ENCODE measurements at regions not wholly inside any gene's neighbourhood (a gene's known extent, or its start where the extent isn't known, plus 50 kb on each side); places are given as distances from the start of the nearest gene placed in this dataset.
"Not testable (repeated sequence)": the region's sequence is repeated elsewhere in the genome, so short reads cannot be mapped to it uniquely, and the experiment has no call there.

GRCh38 chr3:5687230-5687629 is 499.7 kb downstream of the EDEM1 start:
- Mint-ChIP-seq H3K9me3 (peaks cover 13% of the 10 kb centered on the region), H3K4me1 (ENCODE audit: low read depth in 2 of 2) (no peaks in the 10 kb centered on the region), H3K4me3 (no peak overlapping the region), H3K27ac (no peak overlapping the region), H3K27me3 (no peaks in the 10 kb centered on the region), H3K36me3 (peaks cover 8% of the 10 kb centered on the region)
- ATAC-seq (no peak), DNase-seq (ENCODE audit: low spot score) (no peak)

- H3K4me1 Mint-ChIP-seq (ENCODE audit: low read depth in 2 of 2): no peaks in the 10 kb centered on the region
- DNase-seq (ENCODE audit: low spot score) (no peak), ATAC-seq (no peak)
- peaks cover 17% of the 10 kb centered on the region for H3K9me3 Mint-ChIP-seq
- H3K4me3 Mint-ChIP-seq: no peak overlapping the region
- no peaks in the 10 kb centered on the region for H3K27me3 Mint-ChIP-seq
- H3K36me3 Mint-ChIP-seq: peaks cover 8% of the 10 kb centered on the region
- no peak overlapping the region for H3K27ac Mint-ChIP-seq
Observed at GRCh38 chr3:5690490-5690889, 503.0 kb downstream of the EDEM1 start.

GRCh38 chr3:5690904-5691532 is 503.5 kb downstream of the EDEM1 start:
- Mint-ChIP-seq H3K27me3 (no peaks in the 10 kb centered on the region), H3K4me1 (ENCODE audit: low read depth in 2 of 2) (no peaks in the 10 kb centered on the region), H3K36me3 (peaks cover 8% of the 10 kb centered on the region), H3K9me3 (peaks cover 14% of the 10 kb centered on the region), H3K27ac (no peak overlapping the region), H3K4me3 (no peak overlapping the region)
- DNase-seq (ENCODE audit: low spot score) (no peak), ATAC-seq (no peak)

- peaks cover 11% of the 10 kb centered on the region for H3K9me3 Mint-ChIP-seq
- DNase-seq (ENCODE audit: low spot score) (no peak), ATAC-seq (no peak)
- H3K4me3 Mint-ChIP-seq: no peak overlapping the region
- H3K27me3 Mint-ChIP-seq: no peaks in the 10 kb centered on the region
- H3K36me3 Mint-ChIP-seq: peaks cover 8% of the 10 kb centered on the region
- H3K27ac Mint-ChIP-seq: no peak overlapping the region
- no peaks in the 10 kb centered on the region for H3K4me1 Mint-ChIP-seq (ENCODE audit: low read depth in 2 of 2)
Observed at GRCh38 chr3:5692446-5692845, 504.9 kb downstream of the EDEM1 start.

GRCh38 chr3:5694266-5694665 is 506.8 kb downstream of the EDEM1 start:
- Mint-ChIP-seq H3K36me3 (peaks cover 8% of the 10 kb centered on the region), H3K4me1 (ENCODE audit: low read depth in 2 of 2) (no peaks in the 10 kb centered on the region)

GRCh38 chr3:5698851-5699250 is 511.3 kb downstream of the EDEM1 start:
- no peak for ATAC-seq
- DNase-seq (ENCODE audit: low spot score): no peak
- H3K27me3 Mint-ChIP-seq: no peaks in the 10 kb centered on the region
- H3K9me3 Mint-ChIP-seq: peaks cover 7% of the 10 kb centered on the region
- H3K4me1 Mint-ChIP-seq (ENCODE audit: low read depth in 2 of 2): no peaks in the 10 kb centered on the region
- no peak overlapping the region for H3K27ac Mint-ChIP-seq
- no peaks in the 10 kb centered on the region for H3K36me3 Mint-ChIP-seq
- no peak overlapping the region for H3K4me3 Mint-ChIP-seq

More at GRCh38 chr3:5694266-5694665, 506.8 kb downstream of the EDEM1 start:
- H3K27ac Mint-ChIP-seq: no peak overlapping the region
- no peaks in the 10 kb centered on the region for H3K27me3 Mint-ChIP-seq
- peaks cover 11% of the 10 kb centered on the region for H3K9me3 Mint-ChIP-seq
- no peak overlapping the region for H3K4me3 Mint-ChIP-seq
- ATAC-seq (no peak), DNase-seq (ENCODE audit: low spot score) (no peak)

GRCh38 chr3:5699313-5699712 is 511.8 kb downstream of the EDEM1 start:
- Mint-ChIP-seq H3K4me1 (ENCODE audit: low read depth in 2 of 2) (no peaks in the 10 kb centered on the region), H3K9me3 (peaks cover 7% of the 10 kb centered on the region), H3K27me3 (no peaks in the 10 kb centered on the region), H3K27ac (no peak overlapping the region), H3K36me3 (no peaks in the 10 kb centered on the region), H3K4me3 (no peak overlapping the region)
- ATAC-seq: no peak
- no peak for DNase-seq (ENCODE audit: low spot score)

- H3K4me3 Mint-ChIP-seq: no peak overlapping the region
- DNase-seq (ENCODE audit: low spot score): no peak
- no peaks in the 10 kb centered on the region for H3K36me3 Mint-ChIP-seq
- H3K27ac Mint-ChIP-seq: no peak overlapping the region
- H3K4me1 Mint-ChIP-seq (ENCODE audit: low read depth in 2 of 2): no peaks in the 10 kb centered on the region
- H3K27me3 Mint-ChIP-seq: no peaks in the 10 kb centered on the region
- H3K9me3 Mint-ChIP-seq: peaks cover 7% of the 10 kb centered on the region
- no peak for ATAC-seq
Observed at GRCh38 chr3:5699811-5700210, 512.3 kb downstream of the EDEM1 start.

GRCh38 chr3:5701005-5701404 is 513.5 kb downstream of the EDEM1 start:
- not testable (repeated sequence) for H3K4me1 Mint-ChIP-seq (ENCODE audit: low read depth in 2 of 2); H3K36me3 Mint-ChIP-seq; DNase-seq (ENCODE audit: low spot score); H3K27ac Mint-ChIP-seq; H3K27me3 Mint-ChIP-seq; ATAC-seq; H3K9me3 Mint-ChIP-seq; H3K4me3 Mint-ChIP-seq

GRCh38 chr3:5707794-5708193 is 520.3 kb downstream of the EDEM1 start:
- no peak for DNase-seq (ENCODE audit: low spot score)
- Mint-ChIP-seq H3K36me3 (no peaks in the 10 kb centered on the region), H3K4me3 (no peak overlapping the region), H3K27me3 (no peaks in the 10 kb centered on the region), H3K27ac (peak overlapping the region in 1 of 2 donors; percentile 15), H3K4me1 (ENCODE audit: low read depth in 2 of 2) (peaks cover 0 to 4% of the 10 kb centered on the region in 2 donors), H3K9me3 (peaks cover 10% of the 10 kb centered on the region)
- no peak for ATAC-seq

GRCh38 chr3:5709714-5710113 is 522.2 kb downstream of the EDEM1 start:
- DNase-seq (ENCODE audit: low spot score) (no peak), ATAC-seq (no peak)
- H3K9me3 Mint-ChIP-seq: peaks cover 16% of the 10 kb centered on the region
- no peaks in the 10 kb centered on the region for H3K27me3 Mint-ChIP-seq
- H3K27ac Mint-ChIP-seq: no peak overlapping the region
- peaks cover 0 to 4% of the 10 kb centered on the region in 2 donors for H3K4me1 Mint-ChIP-seq (ENCODE audit: low read depth in 2 of 2)
- H3K36me3 Mint-ChIP-seq: no peaks in the 10 kb centered on the region
- H3K4me3 Mint-ChIP-seq: no peak overlapping the region

- peaks cover 16% of the 10 kb centered on the region for H3K9me3 Mint-ChIP-seq
- no peak for DNase-seq (ENCODE audit: low spot score)
- H3K27ac Mint-ChIP-seq: no peak overlapping the region
- H3K4me3 Mint-ChIP-seq: no peak overlapping the region
- no peaks in the 10 kb centered on the region for H3K36me3 Mint-ChIP-seq
- H3K4me1 Mint-ChIP-seq (ENCODE audit: low read depth in 2 of 2): peaks cover 0 to 4% of the 10 kb centered on the region in 2 donors
- no peaks in the 10 kb centered on the region for H3K27me3 Mint-ChIP-seq
- no peak for ATAC-seq
Observed at GRCh38 chr3:5710718-5711117, 523.2 kb downstream of the EDEM1 start.

- no peak for ATAC-seq
- Mint-ChIP-seq H3K36me3 (no peaks in the 10 kb centered on the region), H3K27ac (no peak overlapping the region), H3K27me3 (no peaks in the 10 kb centered on the region), H3K9me3 (peaks cover 8% of the 10 kb centered on the region), H3K4me1 (ENCODE audit: low read depth in 2 of 2) (no peaks in the 10 kb centered on the region), H3K4me3 (no peak overlapping the region)
- DNase-seq (ENCODE audit: low spot score): no peak
Observed at GRCh38 chr3:5717254-5717653, 529.7 kb downstream of the EDEM1 start.

- H3K27me3 Mint-ChIP-seq; DNase-seq (ENCODE audit: low spot score); H3K36me3 Mint-ChIP-seq; H3K4me3 Mint-ChIP-seq; H3K4me1 Mint-ChIP-seq (ENCODE audit: low read depth in 2 of 2); H3K9me3 Mint-ChIP-seq; H3K27ac Mint-ChIP-seq; ATAC-seq: not testable (repeated sequence)
Observed at GRCh38 chr3:5719668-5720067, 532.2 kb downstream of the EDEM1 start.

- Mint-ChIP-seq H3K27ac (no peak overlapping the region), H3K4me1 (ENCODE audit: low read depth in 2 of 2) (no peaks in the 10 kb centered on the region), H3K9me3 (no peaks in the 10 kb centered on the region), H3K36me3 (no peaks in the 10 kb centered on the region), H3K27me3 (no peaks in the 10 kb centered on the region), H3K4me3 (no peak overlapping the region)
- ATAC-seq (no peak), DNase-seq (ENCODE audit: low spot score) (no peak)
Observed at GRCh38 chr3:5725801-5726200, 538.3 kb downstream of the EDEM1 start.

Data from natural killer cell treated with Interleukin-12 subunit alpha and Interleukin-12 subunit beta and Interleukin-15 and Interleukin-18, amount 100 ng/mL, for 72 hours (primary cell).